ENCODE measurements at regions not wholly inside any gene's neighbourhood (a gene's known extent, or its start where the extent isn't known, plus 50 kb on each side); places are given as distances from the start of the nearest gene placed in this dataset.

GRCh38 chr5:92605591-92605990 is 975.4 kb downstream of the NR2F1-AS1 start:
- no peak for TF ChIP-seq EZH2 (IDR thresholded peaks at IDR 0.05; ENCODE audit: borderline replicate concordance, insufficient read depth, low read depth, low read length, poor library complexity, severe bottlenecking)
- no peak for TF ChIP-seq CTCF (IDR thresholded peaks at IDR 0.05)

Data from B cell (primary cell).